ENCODE measurements at regions not wholly inside any gene's neighbourhood (a gene's known extent, or its start where the extent isn't known, plus 50 kb on each side); places are given as distances from the start of the nearest gene placed in this dataset.

- TF ChIP-seq CTCF (conservative IDR thresholded peaks at IDR 0.05; ENCODE audit: low read length) (no peak), EZH2phosphoT487 (IDR thresholded peaks at IDR 0.05; ENCODE audit: borderline replicate concordance) (no peak)
Observed at GRCh38 chr3:137061186-137061585, 103.4 kb downstream of the IL20RB start.
